Spleen (tissue), 7 donors: ENCODE measurements at regions not wholly inside any gene's neighbourhood (a gene's known extent, or its start where the extent isn't known, plus 50 kb on each side); places are given as distances from the start of the nearest gene placed in this dataset.
"Not testable (repeated sequence)": the region's sequence is repeated elsewhere in the genome, so short reads cannot be mapped to it uniquely, and the experiment has no call there.

Experiments
- CTCF ChIP-seq, 11 experiments: fragments of 200-600 bp in 7 of 11; fragments of 450-650 bp in 4 of 11; sonication (generic) in 4 of 11; IDR thresholded peaks in 8 of 11; conservative IDR thresholded peaks in 3 of 11; 1 replicate in 7 of 11; 2 replicates in 4 of 11; pipeline versions ENCODE4 v1.4.0 to v1.8.0; 2016 to 2021; ENCODE audit warnings: antibody characterized with exemption in 11 of 11, inconsistent platforms in 4 of 11, mild to moderate bottlenecking in 1 of 11
- POLR2AphosphoS5 ChIP-seq, 3 donors: sonication (generic); formaldehyde crosslinking; IDR thresholded peaks; one replicate each; pipeline ENCODE4 v1.5.1; 2017; ENCODE audit warnings: antibody characterized with exemption in 3 of 3
- donor health status: DM: no; HTN: no; CAD: no; lungs with moderate emphysema.
- donor health status: DM: no; HTN: no; CAD: no.
- donor health status: DM: no; HTN: no; CAD: no.

- TF ChIP-seq POLR2AphosphoS5 (IDR thresholded peaks at IDR 0.05); CTCF (IDR thresholded peaks at IDR 0.05 in 8 of 11, conservative IDR thresholded peaks at IDR 0.05 in 3 of 11): not testable (repeated sequence)
These were observed 240.5 kb downstream of the TLR4 start for GRCh38 chr9:117944750-117945149.
